Liver (tissue), 7 donors: ENCODE measurements at regions not wholly inside any gene's neighbourhood (a gene's known extent, or its start where the extent isn't known, plus 50 kb on each side); places are given as distances from the start of the nearest gene placed in this dataset.

ENCODE experiments used
- DNase-seq: peaks from one replicate; pipeline ENCODE4 v3.0.0-alpha.2; 2017; ENCODE audit warnings: low spot score
- H3K27ac ChIP-seq, 2 donors: one replicate each; pipeline ENCODE4 v1.7.0; 2013; ENCODE audit warnings: inconsistent platforms in 2 of 2, low read length in 2 of 2, control low read depth in 1 of 2, low read depth in 1 of 2, mild to moderate bottlenecking in 1 of 2
- H3K27me3 ChIP-seq, 4 donors: one replicate each; pipeline versions ENCODE4 v1.6.1 to v1.7.0; 2013; ENCODE audit warnings: low read length in 3 of 4, inconsistent platforms in 1 of 4, mild to moderate bottlenecking in 1 of 4, moderate library complexity in 1 of 4; ENCODE audit not compliant: control insufficient read depth in 4 of 4, insufficient read depth in 4 of 4
- H3K36me3 ChIP-seq, 4 donors: one replicate each; pipeline versions ENCODE4 v1.6.1 to v1.7.0; 2013; ENCODE audit warnings: low read length in 3 of 4, mild to moderate bottlenecking in 3 of 4, low read depth in 1 of 4, moderate library complexity in 1 of 4; ENCODE audit not compliant: control insufficient read depth in 4 of 4, insufficient read depth in 3 of 4
- H3K4me1 ChIP-seq, 4 donors: one replicate each; pipeline versions ENCODE4 v1.6.1 to v1.7.0; 2013; ENCODE audit warnings: low read length in 3 of 4, mild to moderate bottlenecking in 3 of 4, moderate library complexity in 1 of 4; ENCODE audit not compliant: control insufficient read depth in 4 of 4, insufficient read depth in 4 of 4
- H3K4me3 ChIP-seq, 3 donors: one replicate each; pipeline versions ENCODE4 v1.6.1 to v1.7.0; 2013; ENCODE audit warnings: low read length in 3 of 3, control low read depth in 1 of 3, low read depth in 1 of 3, mild to moderate bottlenecking in 1 of 3
- H3K9ac ChIP-seq, 2 donors: one replicate each; pipeline ENCODE4 v1.7.0; 2013; ENCODE audit warnings: low read length in 2 of 2, mild to moderate bottlenecking in 2 of 2, moderate library complexity in 2 of 2, control low read depth in 1 of 2, low read depth in 1 of 2
- H3K9me3 ChIP-seq, 4 donors: one replicate each; pipeline versions ENCODE4 v1.6.1 to v1.7.0; 2013; ENCODE audit warnings: low read length in 3 of 4; ENCODE audit not compliant: control insufficient read depth in 4 of 4
- EGR1 ChIP-seq, 2 donors: IDR thresholded peaks; 2 replicates each; pipeline ENCODE4 v1.6.1; 2016 to 2018; ENCODE audit warnings: antibody characterized with exemption in 2 of 2, low read depth in 2 of 2
- FOXA1 ChIP-seq: IDR thresholded peaks from 2 replicates; pipeline ENCODE4 v1.6.1; 2016; ENCODE audit warnings: antibody characterized with exemption
- MAX ChIP-seq: IDR thresholded peaks from 2 replicates; pipeline ENCODE4 v1.6.1; 2016; ENCODE audit warnings: antibody characterized with exemption
- SP1 ChIP-seq: IDR thresholded peaks from 2 replicates; pipeline ENCODE4 v1.6.1; 2018; ENCODE audit warnings: antibody characterized with exemption, mild to moderate bottlenecking
- WGBS: extraction: QIAGEN DNeasy Blood & Tissue Kit; methylation state at CpG from one replicate; pipeline ENCODE4 v1.1.7; 2013; 5-methylcytosine and 5-hydroxymethylcytosine counted together
- donor health status: healthy.
- donor health status: healthy.
- donor health status: healthy.
- donor health status: healthy.

GRCh38 chr4:140208921-140209320 is 54.9 kb upstream of the MAML3 start:
- no peak overlapping the region for H3K4me3 ChIP-seq
- H3K9me3 ChIP-seq = no peaks in the 10 kb centered on the region
- no peaks in the 10 kb centered on the region for H3K4me1 ChIP-seq
- H3K36me3 ChIP-seq = no peaks in the 10 kb centered on the region
- TF ChIP-seq SP1 = no peak
- TF ChIP-seq EGR1 (IDR thresholded peaks at IDR 0.05; ENCODE audit: low read depth in 2 of 2) = no peak
- TF ChIP-seq MAX = no peak
- no peak for TF ChIP-seq FOXA1
- H3K27ac ChIP-seq = no peak overlapping the region
- no peak overlapping the region for H3K9ac ChIP-seq
- WGBS = 97% methylated on average over 1 of the region's 1 CpG
- no peak for DNase-seq
- no peaks in the 10 kb centered on the region for H3K27me3 ChIP-seq
